NCI-H2171 treated with DMSO at 0.1 percent for 48 hours (cell line): ENCODE measurements at regions not wholly inside any gene's neighbourhood (a gene's known extent, or its start where the extent isn't known, plus 50 kb on each side); places are given as distances from the start of the nearest gene placed in this dataset.

Source experiments
- DNase-seq: peaks from one replicate; lab custom pipeline; 2025; lab: John Stamatoyannopoulos, UW

GRCh38 chr5:2442496-2443354 lies 308.8 kb downstream of the IRX2 start:
- no peak for DNase-seq

- DNase-seq, result no peak
These were observed 309.8 kb downstream of the IRX2 start for GRCh38 chr5:2441495-2442180.

- DNase-seq, result no peak
These were observed 311.9 kb downstream of the IRX2 start for GRCh38 chr5:2439608-2440007.

- no peak for DNase-seq
These were observed 318.4 kb downstream of the IRX2 start for GRCh38 chr5:2433086-2433485.

- no peak for DNase-seq
These were observed 319.2 kb downstream of the IRX2 start for GRCh38 chr5:2432076-2432920.

GRCh38 chr5:2430606-2431005 lies 320.9 kb downstream of the IRX2 start:
- peak; percentile 66 for DNase-seq

GRCh38 chr5:2427983-2428382 lies 323.5 kb downstream of the IRX2 start:
- no peak for DNase-seq

- DNase-seq, result no peak
These were observed 327.8 kb downstream of the IRX2 start for GRCh38 chr5:2423634-2424033.

GRCh38 chr5:2417301-2417700 lies 334.2 kb downstream of the IRX2 start:
- no peak for DNase-seq

- no peak for DNase-seq
These were observed 335.8 kb downstream of the IRX2 start for GRCh38 chr5:2415678-2416077.

- DNase-seq, result no peak
These were observed 341.0 kb downstream of the IRX2 start for GRCh38 chr5:2410451-2410850.

GRCh38 chr5:2403296-2403695 lies 348.2 kb downstream of the IRX2 start:
- DNase-seq, result no peak

- DNase-seq, result no peak
These were observed 351.7 kb downstream of the IRX2 start for GRCh38 chr5:2399804-2400203.

GRCh38 chr5:2399096-2399495 lies 352.4 kb downstream of the IRX2 start:
- no peak for DNase-seq

- DNase-seq, result no peak
These were observed 357.9 kb downstream of the IRX2 start for GRCh38 chr5:2393556-2393955.

GRCh38 chr5:2391566-2391965 lies 359.9 kb downstream of the IRX2 start:
- no peak for DNase-seq

- DNase-seq, result no peak
These were observed 360.5 kb downstream of the IRX2 start for GRCh38 chr5:2391021-2391420.

GRCh38 chr5:2388571-2388970 lies 362.9 kb downstream of the IRX2 start:
- DNase-seq, result no peak

GRCh38 chr5:2387634-2388325 lies 363.7 kb downstream of the IRX2 start:
- peak; percentile 100 for DNase-seq

- peak; percentile 56 for DNase-seq
These were observed 364.2 kb downstream of the IRX2 start for GRCh38 chr5:2387250-2387633.

GRCh38 chr5:2385818-2386217 lies 365.7 kb downstream of the IRX2 start:
- DNase-seq, result no peak

- DNase-seq, result peak; percentile 90
These were observed 367.8 kb downstream of the IRX2 start for GRCh38 chr5:2383698-2384065.
